ENCODE measurements at regions not wholly inside any gene's neighbourhood (a gene's known extent, or its start where the extent isn't known, plus 50 kb on each side); places are given as distances from the start of the nearest gene placed in this dataset.

DNA sequence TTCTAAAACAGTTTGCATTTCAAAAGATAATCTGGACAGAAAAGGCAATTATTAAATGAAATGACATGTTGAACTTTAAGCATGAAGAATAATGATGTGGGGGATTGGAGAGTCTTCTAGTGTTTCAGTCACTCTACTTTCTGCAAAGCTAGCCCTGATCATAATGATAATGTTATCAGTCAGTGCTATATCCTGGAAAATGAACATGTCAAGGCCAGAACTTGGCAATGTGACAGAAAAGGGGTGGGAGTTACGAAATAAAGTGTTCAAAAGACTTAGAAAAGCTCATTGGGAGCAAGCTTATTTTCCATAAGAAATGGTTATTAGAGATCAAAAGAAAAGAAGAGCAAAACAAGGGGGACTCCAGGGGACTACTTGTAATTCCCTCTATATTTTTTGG, 288.5 kb upstream of the SLC8A1 start:
- H3K4me3 Mint-ChIP-seq: no peak overlapping the region

GRCh38 chr2:40741532-40741931, 289.6 kb upstream of the SLC8A1 start:
- no peak overlapping the region for H3K27ac Mint-ChIP-seq
- no peak overlapping the region for H3K4me3 Mint-ChIP-seq
- DNase-seq (ENCODE audit: low spot score): no peak
- no peaks in the 10 kb centered on the region for H3K9me3 Mint-ChIP-seq
- H3K4me1 Mint-ChIP-seq (ENCODE audit: low read depth): no peaks in the 10 kb centered on the region
- H3K27me3 Mint-ChIP-seq (ENCODE audit: low read depth): no peaks in the 10 kb centered on the region
- H3K36me3 Mint-ChIP-seq (ENCODE audit: low read depth): no peaks in the 10 kb centered on the region

More for the DNA sequence above, 288.5 kb upstream of the SLC8A1 start:
- no peaks in the 10 kb centered on the region for H3K27me3 Mint-ChIP-seq (ENCODE audit: low read depth)
- no peaks in the 10 kb centered on the region for H3K36me3 Mint-ChIP-seq (ENCODE audit: low read depth)
- no peak overlapping the region for H3K27ac Mint-ChIP-seq
- H3K9me3 Mint-ChIP-seq: no peaks in the 10 kb centered on the region
- DNase-seq (ENCODE audit: low spot score): no peak
- no peaks in the 10 kb centered on the region for H3K4me1 Mint-ChIP-seq (ENCODE audit: low read depth)

DNA sequence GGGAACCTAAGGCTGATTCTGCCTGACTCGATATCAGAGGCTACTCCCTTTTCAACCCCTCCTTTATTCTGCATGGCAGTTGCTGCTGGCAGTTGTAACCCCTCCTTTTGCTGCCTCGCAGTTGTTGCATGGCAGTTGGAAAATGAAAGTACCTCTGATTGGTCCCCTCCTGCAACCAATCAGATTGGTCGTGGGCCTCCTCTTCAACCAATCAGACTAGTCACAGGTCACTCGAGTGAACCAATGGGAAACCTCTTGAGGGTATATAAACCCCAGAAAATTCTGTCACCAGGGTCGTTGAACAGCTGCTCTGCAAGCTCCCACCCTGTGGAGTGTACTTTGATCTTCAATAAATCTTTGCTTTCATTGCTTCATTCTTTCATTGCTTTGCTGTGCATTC, 294.3 kb upstream of the SLC8A1 start:
- H3K27me3 Mint-ChIP-seq (ENCODE audit: low read depth): no peaks in the 10 kb centered on the region
- H3K27ac Mint-ChIP-seq: no peak overlapping the region
- H3K36me3 Mint-ChIP-seq (ENCODE audit: low read depth): no peaks in the 10 kb centered on the region
- no peaks in the 10 kb centered on the region for H3K4me1 Mint-ChIP-seq (ENCODE audit: low read depth)
- no peak overlapping the region for H3K4me3 Mint-ChIP-seq
- H3K9me3 Mint-ChIP-seq: no peaks in the 10 kb centered on the region
- DNase-seq (ENCODE audit: low spot score): no peak

- no peak for DNase-seq (ENCODE audit: low spot score)
- Mint-ChIP-seq H3K4me1 (ENCODE audit: low read depth) (no peaks in the 10 kb centered on the region), H3K27me3 (ENCODE audit: low read depth) (no peaks in the 10 kb centered on the region), H3K27ac (no peak overlapping the region), H3K4me3 (no peak overlapping the region), H3K9me3 (no peaks in the 10 kb centered on the region), H3K36me3 (ENCODE audit: low read depth) (no peaks in the 10 kb centered on the region)
Measured at GRCh38 chr2:40751981-40752380, 300.1 kb upstream of the SLC8A1 start.

DNA sequence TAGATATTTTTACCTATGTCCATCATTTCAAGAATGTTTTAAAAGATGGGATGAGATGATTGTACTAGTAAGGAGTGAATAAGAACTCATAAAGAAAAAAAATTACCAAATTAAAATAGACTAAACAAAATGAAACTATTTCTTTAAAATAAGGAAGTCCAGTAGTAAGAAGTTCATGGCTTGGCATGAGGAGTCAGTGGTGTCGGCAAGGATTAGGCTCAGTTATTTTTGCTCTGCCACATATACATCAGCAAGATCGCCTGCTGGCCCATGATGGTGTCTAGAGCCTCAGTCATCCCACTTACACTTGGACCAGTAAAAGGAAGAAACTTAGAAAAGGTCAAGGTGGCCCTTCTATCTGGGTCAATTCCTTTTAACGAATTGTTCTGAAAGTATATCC, 300.9 kb upstream of the SLC8A1 start:
- Mint-ChIP-seq H3K27me3 (ENCODE audit: low read depth) (no peaks in the 10 kb centered on the region), H3K27ac (no peak overlapping the region), H3K4me1 (ENCODE audit: low read depth) (no peaks in the 10 kb centered on the region), H3K36me3 (ENCODE audit: low read depth) (no peaks in the 10 kb centered on the region), H3K4me3 (no peak overlapping the region), H3K9me3 (no peaks in the 10 kb centered on the region)
- no peak for DNase-seq (ENCODE audit: low spot score)

- Mint-ChIP-seq H3K27me3 (ENCODE audit: low read depth) (no peaks in the 10 kb centered on the region), H3K4me1 (ENCODE audit: low read depth) (no peaks in the 10 kb centered on the region)
- DNase-seq (ENCODE audit: low spot score): no peak
Measured at GRCh38 chr2:40754912-40755311, 303.0 kb upstream of the SLC8A1 start.

GRCh38 chr2:40758401-40759155, 306.7 kb upstream of the SLC8A1 start:
- Mint-ChIP-seq H3K36me3 (ENCODE audit: low read depth) (no peaks in the 10 kb centered on the region), H3K9me3 (no peaks in the 10 kb centered on the region), H3K4me3 (no peak overlapping the region), H3K4me1 (ENCODE audit: low read depth) (no peaks in the 10 kb centered on the region), H3K27ac (no peak overlapping the region), H3K27me3 (ENCODE audit: low read depth) (no peaks in the 10 kb centered on the region)
- DNase-seq (ENCODE audit: low spot score): no peak

More at GRCh38 chr2:40754912-40755311, 303.0 kb upstream of the SLC8A1 start:
- Mint-ChIP-seq H3K36me3 (ENCODE audit: low read depth) (no peaks in the 10 kb centered on the region), H3K27ac (no peak overlapping the region), H3K4me3 (no peak overlapping the region), H3K9me3 (no peaks in the 10 kb centered on the region)

DNA sequence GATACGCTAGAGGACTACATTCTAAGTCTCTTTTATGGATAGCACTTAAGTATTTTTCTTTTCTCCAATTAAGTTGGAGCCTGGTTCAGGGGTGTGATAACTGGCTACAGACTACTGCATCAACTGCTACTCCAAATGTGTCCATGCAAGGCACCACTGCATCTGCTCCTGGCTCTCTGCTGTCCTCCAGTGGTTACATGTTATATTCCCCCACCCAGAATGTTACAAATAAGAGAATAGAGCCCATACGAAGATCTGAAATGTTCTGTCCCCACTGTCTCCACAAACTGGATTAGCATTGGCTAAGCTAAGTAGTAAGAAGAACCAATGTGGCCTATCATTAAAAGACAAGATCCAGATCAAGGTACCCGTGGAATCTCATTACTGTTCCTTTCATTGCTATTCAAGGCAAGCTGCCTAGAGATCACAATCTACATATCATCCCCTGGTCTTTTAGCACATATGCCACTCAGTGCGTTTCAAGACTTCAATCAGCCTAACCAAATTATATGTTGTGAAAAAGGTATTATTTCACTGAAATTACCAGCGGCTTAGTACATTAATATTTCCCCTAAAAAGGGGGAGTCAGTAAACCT, 308.3 kb upstream of the SLC8A1 start:
- H3K4me3 Mint-ChIP-seq: no peak overlapping the region
- H3K36me3 Mint-ChIP-seq (ENCODE audit: low read depth): no peaks in the 10 kb centered on the region
- no peak for DNase-seq (ENCODE audit: low spot score)
- no peak overlapping the region for H3K27ac Mint-ChIP-seq
- no peaks in the 10 kb centered on the region for H3K9me3 Mint-ChIP-seq
- no peaks in the 10 kb centered on the region for H3K4me1 Mint-ChIP-seq (ENCODE audit: low read depth)
- H3K27me3 Mint-ChIP-seq (ENCODE audit: low read depth): no peaks in the 10 kb centered on the region

DNA sequence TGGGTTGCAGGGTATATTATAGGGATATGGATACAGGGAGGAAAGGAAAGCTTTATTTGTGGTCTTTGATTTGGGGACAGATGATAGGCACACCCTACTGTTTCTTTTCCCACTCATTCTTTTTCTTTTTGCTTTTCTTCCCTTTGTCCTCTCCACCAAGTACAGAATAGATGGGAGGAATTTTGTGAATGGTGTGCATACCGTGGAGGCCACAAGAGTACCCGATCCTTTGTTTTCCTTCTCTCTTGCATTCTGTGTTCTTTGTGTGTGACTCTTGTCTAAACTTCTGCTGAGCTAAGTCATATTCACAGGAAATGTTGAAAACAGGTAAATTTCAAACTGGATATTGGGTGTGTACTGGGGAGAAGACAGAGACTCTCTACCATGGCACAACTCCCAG, 321.4 kb upstream of the SLC8A1 start:
- Mint-ChIP-seq H3K36me3 (ENCODE audit: low read depth) (no peaks in the 10 kb centered on the region), H3K9me3 (no peaks in the 10 kb centered on the region)

DNA sequence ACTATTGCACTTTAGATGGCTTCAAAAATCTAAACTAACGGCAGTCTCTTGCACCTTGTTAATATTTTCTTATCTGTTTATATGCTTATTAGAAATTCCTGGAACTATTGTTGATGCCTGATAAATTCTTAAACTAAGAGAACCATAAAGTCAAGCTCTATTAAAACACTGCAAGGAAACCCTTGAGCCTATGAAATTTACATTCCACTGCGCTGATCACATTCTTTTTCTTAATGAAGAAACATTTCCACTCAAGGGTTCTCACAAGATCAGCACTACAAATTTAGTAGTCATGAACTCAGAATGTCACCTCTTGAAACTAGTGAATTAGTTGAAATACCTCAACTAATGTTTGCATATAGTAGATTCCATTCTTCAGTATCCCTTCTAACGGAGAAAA, 331.8 kb upstream of the SLC8A1 start:
- no peaks in the 10 kb centered on the region for H3K36me3 Mint-ChIP-seq (ENCODE audit: low read depth)
- H3K9me3 Mint-ChIP-seq: no peaks in the 10 kb centered on the region
- no peaks in the 10 kb centered on the region for H3K27me3 Mint-ChIP-seq (ENCODE audit: low read depth)
- H3K4me3 Mint-ChIP-seq: no peak overlapping the region
- DNase-seq (ENCODE audit: low spot score): no peak
- no peaks in the 10 kb centered on the region for H3K4me1 Mint-ChIP-seq (ENCODE audit: low read depth)
- H3K27ac Mint-ChIP-seq: no peak overlapping the region

More for the DNA sequence above, 321.4 kb upstream of the SLC8A1 start:
- DNase-seq (ENCODE audit: low spot score): no peak
- no peak overlapping the region for H3K4me3 Mint-ChIP-seq
- no peaks in the 10 kb centered on the region for H3K4me1 Mint-ChIP-seq (ENCODE audit: low read depth)
- H3K27me3 Mint-ChIP-seq (ENCODE audit: low read depth): no peaks in the 10 kb centered on the region
- no peak overlapping the region for H3K27ac Mint-ChIP-seq

- no peaks in the 10 kb centered on the region for H3K4me1 Mint-ChIP-seq (ENCODE audit: low read depth)
- DNase-seq (ENCODE audit: low spot score): no peak
- no peaks in the 10 kb centered on the region for H3K36me3 Mint-ChIP-seq (ENCODE audit: low read depth)
- H3K27me3 Mint-ChIP-seq (ENCODE audit: low read depth): no peaks in the 10 kb centered on the region
- no peaks in the 10 kb centered on the region for H3K9me3 Mint-ChIP-seq
- no peak overlapping the region for H3K4me3 Mint-ChIP-seq
- H3K27ac Mint-ChIP-seq: no peak overlapping the region
Measured at GRCh38 chr2:40786636-40787035, 334.7 kb upstream of the SLC8A1 start.

- H3K4me1 Mint-ChIP-seq (ENCODE audit: low read depth): no peaks in the 10 kb centered on the region
- DNase-seq (ENCODE audit: low spot score): no peak
- H3K36me3 Mint-ChIP-seq (ENCODE audit: low read depth): no peaks in the 10 kb centered on the region
- H3K27me3 Mint-ChIP-seq (ENCODE audit: low read depth): no peaks in the 10 kb centered on the region
- no peaks in the 10 kb centered on the region for H3K9me3 Mint-ChIP-seq
- no peak overlapping the region for H3K27ac Mint-ChIP-seq
- H3K4me3 Mint-ChIP-seq: no peak overlapping the region
Measured at GRCh38 chr2:40797120-40797519, 345.2 kb upstream of the SLC8A1 start.

GRCh38 chr2:40803900-40804299, 352.0 kb upstream of the SLC8A1 start:
- no peak overlapping the region for H3K27ac Mint-ChIP-seq
- no peaks in the 10 kb centered on the region for H3K9me3 Mint-ChIP-seq
- H3K4me3 Mint-ChIP-seq: no peak overlapping the region
- H3K27me3 Mint-ChIP-seq (ENCODE audit: low read depth): no peaks in the 10 kb centered on the region
- H3K4me1 Mint-ChIP-seq (ENCODE audit: low read depth): no peaks in the 10 kb centered on the region
- no peaks in the 10 kb centered on the region for H3K36me3 Mint-ChIP-seq (ENCODE audit: low read depth)
- no peak for DNase-seq (ENCODE audit: low spot score)

- Mint-ChIP-seq H3K9me3 (no peaks in the 10 kb centered on the region), H3K27me3 (ENCODE audit: low read depth) (no peaks in the 10 kb centered on the region), H3K4me1 (ENCODE audit: low read depth) (no peaks in the 10 kb centered on the region), H3K36me3 (ENCODE audit: low read depth) (no peaks in the 10 kb centered on the region), H3K4me3 (no peak overlapping the region), H3K27ac (no peak overlapping the region)
- no peak for DNase-seq (ENCODE audit: low spot score)
Measured at GRCh38 chr2:40809156-40809555, 357.3 kb upstream of the SLC8A1 start.

DNA sequence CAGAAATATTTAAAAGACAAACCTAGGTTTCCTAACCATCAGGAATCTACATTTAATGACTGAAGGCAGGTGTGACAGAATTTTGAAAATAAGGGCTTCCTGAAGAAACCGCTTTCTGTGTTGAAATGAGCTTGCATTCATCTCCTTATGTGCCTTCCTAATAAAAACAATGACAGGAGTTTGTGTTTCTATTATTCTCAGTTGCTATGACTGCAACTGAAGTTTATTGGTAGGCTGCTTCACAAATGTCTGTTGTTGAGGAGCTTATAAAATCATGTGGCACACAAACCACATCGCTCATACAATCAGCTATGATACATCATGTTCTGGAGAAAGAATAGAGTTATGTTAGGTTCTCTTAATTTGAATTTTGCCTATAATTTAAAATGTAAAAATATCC, 362.7 kb upstream of the SLC8A1 start:
- Mint-ChIP-seq H3K27ac (no peak overlapping the region), H3K9me3 (no peaks in the 10 kb centered on the region), H3K27me3 (ENCODE audit: low read depth) (no peaks in the 10 kb centered on the region), H3K36me3 (ENCODE audit: low read depth) (no peaks in the 10 kb centered on the region), H3K4me3 (no peak overlapping the region), H3K4me1 (ENCODE audit: low read depth) (no peaks in the 10 kb centered on the region)
- DNase-seq (ENCODE audit: low spot score): no peak

Measured in T-helper 2 cell treated with Interferon-gamma antibody and Interleukin-4, amounts not matched to agents 5 μg/mL and 100 μg/mL, for 36 hours (primary cell).